LNCaP clone FGC (cell line): ENCODE measurements at regions not wholly inside any gene's neighbourhood (a gene's known extent, or its start where the extent isn't known, plus 50 kb on each side); places are given as distances from the start of the nearest gene placed in this dataset.

ENCODE experiments used
- DNase-seq: peaks from one replicate; pipeline ENCODE4 v3.0.0-alpha.2; 2011; ENCODE audit warnings: low read depth
- H3K4me3 ChIP-seq: 2 replicates; pipeline ENCODE4 v1.5.1; 2011; ENCODE audit warnings: mild to moderate bottlenecking, low read depth, low read length, control low read depth
- TF ChIP-seq, protein P1 (sequence below): IDR thresholded peaks from 2 replicates; pipeline ENCODE4 v1.5.1; 2012; ENCODE audit warnings: mild to moderate bottlenecking; ENCODE audit not compliant: control insufficient read depth, insufficient read depth; ENCODE audit errors: extremely low read depth

DNA sequence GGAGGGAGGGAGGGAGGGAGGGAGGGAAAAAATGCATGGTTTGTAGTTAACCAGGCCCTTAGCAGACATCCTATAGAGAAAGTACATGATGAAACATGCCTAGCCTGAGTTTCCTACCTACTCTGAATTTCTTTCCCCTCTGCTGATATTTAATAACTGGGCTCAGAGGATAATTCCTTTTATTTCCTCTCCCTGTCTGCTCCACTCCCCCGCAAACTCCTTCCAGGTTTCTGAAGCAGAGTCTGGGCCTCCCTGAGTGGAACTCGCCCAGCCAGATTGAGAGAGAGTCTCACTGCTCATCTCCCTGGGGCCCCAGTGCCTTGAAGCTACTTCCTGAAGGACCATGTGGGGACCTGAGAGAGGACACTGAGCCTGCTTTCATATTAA, 111.9 kb upstream of the SLC44A3 start:
- TF ChIP-seq, protein P1, sequence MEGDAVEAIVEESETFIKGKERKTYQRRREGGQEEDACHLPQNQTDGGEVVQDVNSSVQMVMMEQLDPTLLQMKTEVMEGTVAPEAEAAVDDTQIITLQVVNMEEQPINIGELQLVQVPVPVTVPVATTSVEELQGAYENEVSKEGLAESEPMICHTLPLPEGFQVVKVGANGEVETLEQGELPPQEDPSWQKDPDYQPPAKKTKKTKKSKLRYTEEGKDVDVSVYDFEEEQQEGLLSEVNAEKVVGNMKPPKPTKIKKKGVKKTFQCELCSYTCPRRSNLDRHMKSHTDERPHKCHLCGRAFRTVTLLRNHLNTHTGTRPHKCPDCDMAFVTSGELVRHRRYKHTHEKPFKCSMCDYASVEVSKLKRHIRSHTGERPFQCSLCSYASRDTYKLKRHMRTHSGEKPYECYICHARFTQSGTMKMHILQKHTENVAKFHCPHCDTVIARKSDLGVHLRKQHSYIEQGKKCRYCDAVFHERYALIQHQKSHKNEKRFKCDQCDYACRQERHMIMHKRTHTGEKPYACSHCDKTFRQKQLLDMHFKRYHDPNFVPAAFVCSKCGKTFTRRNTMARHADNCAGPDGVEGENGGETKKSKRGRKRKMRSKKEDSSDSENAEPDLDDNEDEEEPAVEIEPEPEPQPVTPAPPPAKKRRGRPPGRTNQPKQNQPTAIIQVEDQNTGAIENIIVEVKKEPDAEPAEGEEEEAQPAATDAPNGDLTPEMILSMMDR, result no peak
- no peak for DNase-seq
- H3K4me3 ChIP-seq, result no peak overlapping the region

DNA sequence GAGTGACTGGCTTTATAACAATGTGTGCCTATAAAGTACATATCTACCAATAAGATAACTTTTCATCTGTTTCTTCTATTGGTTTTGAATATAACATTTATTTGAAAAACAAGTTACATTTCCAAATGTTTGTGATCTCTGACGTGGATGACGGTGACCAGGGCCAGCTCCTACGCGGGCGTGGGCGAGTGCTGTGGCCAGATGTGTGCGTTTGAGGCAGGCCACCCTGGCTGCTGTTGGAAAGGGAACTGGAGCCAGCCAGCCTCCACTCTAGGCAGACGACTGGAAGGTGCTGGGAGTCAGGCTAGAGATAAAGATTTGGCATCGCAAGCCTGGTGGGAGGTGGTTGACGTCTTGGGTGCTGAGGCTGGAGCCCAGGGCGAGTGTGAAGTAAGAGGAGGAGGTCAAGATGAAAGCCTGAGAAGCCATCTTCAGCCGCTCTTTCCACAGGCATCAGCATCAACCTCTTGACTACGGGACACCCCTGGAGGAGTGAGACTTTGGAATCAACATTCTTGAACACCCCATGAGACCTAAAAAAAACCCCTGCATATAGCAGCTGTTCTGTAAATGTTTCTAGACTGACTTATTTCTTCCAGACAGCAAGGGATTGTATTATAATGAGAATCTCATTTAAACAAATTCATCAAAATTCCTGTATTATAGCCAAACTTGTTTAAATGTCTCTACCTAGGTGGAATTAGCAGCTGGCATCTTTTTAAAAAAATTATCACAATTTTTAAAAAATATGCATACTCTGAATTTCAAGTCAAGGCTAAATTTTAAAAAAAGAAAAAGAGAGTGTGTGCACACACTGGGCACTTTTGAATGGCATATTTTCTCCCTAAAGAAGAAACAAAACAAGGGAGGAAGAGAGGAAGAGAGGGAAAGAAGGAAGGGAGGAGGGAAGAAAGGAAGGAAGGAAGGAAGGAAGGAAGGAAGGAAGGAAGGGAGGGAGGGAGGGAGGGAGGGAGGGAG, 112.5 kb upstream of the SLC44A3 start:
- H3K4me3 ChIP-seq, result no peak overlapping the region
- DNase-seq, result peak; percentile 33
- TF ChIP-seq, protein P1, result no peak

DNA sequence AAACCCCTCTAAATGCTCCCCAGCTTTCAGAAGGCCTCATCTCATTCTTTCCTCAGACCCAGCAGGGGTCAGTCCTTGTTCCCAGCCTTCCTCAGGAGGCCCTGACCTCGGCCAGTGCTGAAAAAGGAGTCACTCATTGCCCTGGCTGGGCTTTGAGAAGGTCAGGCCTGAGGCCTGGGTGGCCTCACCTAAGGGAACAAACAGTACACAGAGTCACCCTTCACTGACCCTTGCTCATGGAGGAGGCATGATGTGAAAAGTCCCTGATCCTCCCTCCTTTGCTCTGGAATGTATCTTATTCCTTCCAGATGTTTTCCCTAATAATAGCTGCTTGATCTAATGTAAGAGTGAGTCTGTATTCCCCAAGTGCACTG, 117.7 kb upstream of the SLC44A3 start:
- no peak for DNase-seq
- TF ChIP-seq, protein P1, result no peak
- H3K4me3 ChIP-seq, result no peak overlapping the region

DNA sequence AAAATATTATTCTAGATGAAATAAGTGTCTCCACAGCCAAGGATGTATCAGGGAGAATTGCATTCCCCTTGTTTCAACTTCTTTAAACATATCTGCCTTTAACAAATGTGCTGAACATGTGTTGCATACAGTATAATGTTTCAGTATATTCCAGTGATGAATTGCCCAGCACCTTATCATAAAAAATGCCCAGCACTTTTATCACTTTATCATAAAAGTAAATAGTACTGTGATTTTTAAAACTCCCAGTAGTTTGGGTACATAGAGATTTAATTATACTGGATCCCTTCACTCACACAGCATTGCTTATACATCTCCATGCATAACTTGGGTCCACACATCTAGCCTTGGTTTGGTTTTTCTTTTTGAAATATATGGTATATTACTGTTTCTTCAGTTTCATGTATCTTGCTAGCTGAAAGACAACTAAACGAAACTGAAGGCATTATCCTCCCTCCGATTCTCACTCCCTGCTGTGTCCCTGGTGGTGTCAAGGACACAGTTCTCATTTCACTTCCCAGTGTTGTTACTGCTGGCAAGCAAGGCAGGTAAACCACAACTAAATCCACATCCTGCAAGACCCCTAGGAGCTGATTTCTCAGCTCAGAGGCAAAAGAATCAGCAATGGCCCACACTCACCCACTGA, 118.2 kb upstream of the SLC44A3 start:
- H3K4me3 ChIP-seq, result no peak overlapping the region
- TF ChIP-seq, protein P1, result no peak
- DNase-seq, result no peak

DNA sequence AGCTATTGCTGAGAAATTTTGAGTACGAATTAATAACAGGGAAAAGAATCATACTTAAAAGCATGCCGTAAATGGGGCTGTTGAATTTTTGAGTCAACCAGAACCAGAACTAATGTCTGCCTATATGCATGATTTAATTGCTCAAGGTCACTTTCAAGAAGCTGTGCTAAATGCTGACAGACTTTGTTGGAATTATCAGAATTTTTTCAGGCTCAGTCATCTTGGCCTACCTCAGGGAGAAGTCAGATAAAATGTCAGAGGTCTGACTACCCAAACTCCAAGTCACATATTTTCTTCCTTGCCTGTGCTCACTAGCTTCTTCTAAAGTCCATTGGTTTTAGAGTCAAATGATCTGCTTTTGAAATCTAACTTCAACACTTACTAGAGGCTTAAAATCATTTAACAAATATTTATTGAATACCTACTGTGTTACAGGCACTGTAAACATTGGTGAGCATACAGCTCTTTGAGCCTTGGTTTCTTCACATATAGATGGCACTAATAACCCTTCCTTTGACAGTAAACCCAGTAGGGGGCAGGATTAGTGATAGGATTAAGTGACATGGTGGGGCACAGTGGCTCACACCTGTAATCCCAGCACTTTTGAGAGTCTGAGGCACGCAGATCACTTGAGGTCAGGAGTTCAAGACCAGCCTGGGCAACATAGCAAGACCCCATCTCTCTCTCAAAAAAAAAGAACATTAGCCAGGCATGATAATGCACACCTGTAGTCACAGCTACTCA, 121.2 kb upstream of the SLC44A3 start:
- H3K4me3 ChIP-seq, result no peak overlapping the region
- TF ChIP-seq, protein P1, result no peak
- no peak for DNase-seq

DNA sequence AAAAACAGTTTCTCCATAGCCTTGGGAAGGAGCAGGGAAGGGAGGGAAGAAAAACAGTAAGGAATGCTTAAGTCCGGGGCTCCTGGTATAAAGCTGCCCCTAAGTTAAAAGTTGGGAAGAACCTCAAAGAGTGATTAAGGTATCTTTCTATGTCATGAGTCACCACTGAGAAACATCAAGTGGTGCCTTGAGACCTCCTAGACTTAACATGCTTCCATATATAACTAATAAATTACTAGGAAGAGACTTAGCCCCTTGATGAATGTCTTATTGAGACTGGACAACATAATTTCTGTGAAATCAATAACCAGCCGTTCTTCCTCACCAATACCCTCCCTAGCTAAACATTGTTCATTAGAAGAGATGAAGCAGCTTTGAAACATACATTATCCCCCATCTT, 121.8 kb upstream of the SLC44A3 start:
- H3K4me3 ChIP-seq, result no peak overlapping the region
- TF ChIP-seq, protein P1, result no peak
- DNase-seq, result no peak
